T-cell (primary cell): ENCODE measurements at regions not wholly inside any gene's neighbourhood (a gene's known extent, or its start where the extent isn't known, plus 50 kb on each side); places are given as distances from the start of the nearest gene placed in this dataset.

ENCODE experiments used
- ATAC-seq, 4 experiments: fragments of 200-7000 bp in 3 of 4; fragments of 150-1000 bp in 1 of 4; cut with Tn5 transposase; replicated peaks in 1 of 4; 1 replicate in 3 of 4; 2 replicates in 1 of 4; pipeline ENCODE4 v1.10.0; 2021; ENCODE audit warnings: moderate library complexity in 3 of 4, mild to moderate bottlenecking in 2 of 4, moderate number of reproducible peaks in 1 of 4
- CTCF ChIA-PET, 2 donors: fragments of 300-600 bp; sonication (Branson Sonifier 250); formaldehyde crosslinking; loops; one replicate each; lab custom pipeline; 2022; ENCODE audit warnings: antibody characterized with exemption in 2 of 2; lab: Charles Lee
- POLR2A ChIA-PET, 2 donors: fragments of 300-600 bp; sonication (Branson Sonifier 250); formaldehyde crosslinking; loops; one replicate each; lab custom pipeline; 2022; ENCODE audit warnings: antibody characterized with exemption in 2 of 2; lab: Charles Lee
- DNase-seq, 35 experiments: peaks; one replicate each; pipeline versions ENCODE4 v3.0.0 to v3.0.0-alpha.2; 2013 to 2023
- H3K27ac ChIP-seq: one replicate; pipeline ENCODE4 v1.5.1; 2013; ENCODE audit warnings: low read length
- H3K27me3 ChIP-seq, 2 experiments: replicated peaks in 1 of 2; 1 replicate in 1 of 2; 2 replicates in 1 of 2; pipeline versions ENCODE4 v1.6.1 to v1.7.0; 2013; ENCODE audit warnings: low read length in 1 of 2, mixed read lengths in 1 of 2; ENCODE audit not compliant: control insufficient read depth in 2 of 2, insufficient read depth in 2 of 2; ENCODE audit errors: extremely low read depth in 1 of 2
- H3K36me3 ChIP-seq, 2 donors: 1 replicate in 1 of 2; 2 replicates in 1 of 2; pipeline versions ENCODE4 v1.6.1 to v1.7.0; 2013; ENCODE audit warnings: low read length in 1 of 2; ENCODE audit not compliant: control insufficient read depth in 2 of 2, insufficient read depth in 1 of 2; ENCODE audit errors: extremely low read depth in 1 of 2
- H3K4me1 ChIP-seq, 2 experiments: 1 replicate in 1 of 2; 2 replicates in 1 of 2; pipeline versions ENCODE4 v1.6.1 to v1.7.0; 2013; ENCODE audit warnings: low read length in 2 of 2, mixed read lengths in 1 of 2; ENCODE audit not compliant: insufficient read depth in 2 of 2, control insufficient read depth in 1 of 2; ENCODE audit errors: extremely low read depth in 1 of 2
- H3K4me3 ChIP-seq, 2 donors: 1 replicate in 1 of 2; 2 replicates in 1 of 2; pipeline versions ENCODE4 v1.5.1 to v1.7.0; 2013; ENCODE audit warnings: mild to moderate bottlenecking in 2 of 2, low read length in 1 of 2, moderate library complexity in 1 of 2; ENCODE audit not compliant: control insufficient read depth in 1 of 2; ENCODE audit errors: extremely low read depth in 1 of 2
- H3K9me3 ChIP-seq: 2 replicates; pipeline ENCODE4 v1.7.0; 2013
- H3K27ac Mint-ChIP-seq, 2 donors: one replicate each; pipeline ENCODE4 v1.8.0; 2020 to 2021; ENCODE audit warnings: mild to moderate bottlenecking in 2 of 2, mixed read lengths in 2 of 2
- H3K27me3 Mint-ChIP-seq, 2 donors: one replicate each; pipeline ENCODE4 v1.8.0; 2021 to 2022; ENCODE audit warnings: mixed read lengths in 2 of 2
- H3K36me3 Mint-ChIP-seq: one replicate; pipeline ENCODE4 v1.8.0; 2021; ENCODE audit warnings: mixed read lengths
- H3K4me1 Mint-ChIP-seq, 3 donors: one replicate each; pipeline ENCODE4 v1.8.0; 2020 to 2022; ENCODE audit warnings: mixed read lengths in 3 of 3, mild to moderate bottlenecking in 1 of 3
- H3K4me3 Mint-ChIP-seq, 3 donors: one replicate each; pipeline ENCODE4 v1.8.0; 2020 to 2022; ENCODE audit warnings: mild to moderate bottlenecking in 3 of 3, mixed read lengths in 3 of 3, moderate library complexity in 3 of 3
- H3K9me3 Mint-ChIP-seq, 3 donors: one replicate each; pipeline ENCODE4 v1.8.0; 2020 to 2022; ENCODE audit warnings: mixed read lengths in 3 of 3
- WGBS: methylation state at CpG from one replicate; pipeline ENCODE4 v1.1.5; 2013; ENCODE audit warnings: missing lambda C conversion rate; ENCODE audit not compliant: insufficient coverage; 5-methylcytosine and 5-hydroxymethylcytosine counted together

DNA sequence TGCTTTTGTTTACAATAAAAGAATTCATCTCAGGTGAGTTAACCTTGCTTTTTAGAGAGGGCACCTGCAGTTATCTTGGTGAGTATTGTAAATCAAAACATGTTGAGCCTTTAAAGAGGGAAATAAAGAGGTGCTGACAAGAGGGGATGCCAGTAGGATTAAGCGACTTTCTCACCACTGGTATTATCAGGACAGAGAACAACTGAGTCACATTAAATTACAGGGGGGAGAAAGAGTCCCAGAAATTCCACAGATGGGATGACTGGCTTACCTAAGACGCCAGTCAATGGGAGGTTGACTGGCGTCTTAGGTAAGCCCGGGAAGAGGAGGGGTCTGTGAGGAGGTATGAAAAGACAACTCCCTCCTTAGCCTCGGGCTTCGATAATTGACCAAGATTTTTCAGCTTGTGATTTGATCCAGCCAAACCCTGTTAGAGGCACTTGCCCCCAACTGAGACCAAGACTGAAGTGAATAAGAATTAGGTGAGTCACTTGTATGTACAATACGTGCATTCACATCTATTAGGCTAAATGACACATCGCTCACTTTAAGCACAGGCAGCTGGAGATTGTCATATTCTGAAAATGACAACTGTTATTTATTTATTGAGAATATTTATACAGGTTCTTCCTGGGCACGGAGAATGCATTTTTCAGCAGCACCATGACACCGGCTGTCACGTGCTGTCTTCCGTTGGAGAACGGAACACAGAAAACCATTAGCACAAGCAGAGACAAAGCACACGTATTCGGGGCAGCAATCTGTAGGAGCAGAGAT, 117.6 kb downstream of the SEM1 start:
- CTCF ChIA-PET, result no interaction called here
- Mint-ChIP-seq H3K36me3 (no peaks in the 10 kb centered on the region), H3K9me3 (no peaks in the 10 kb centered on the region)

DNA sequence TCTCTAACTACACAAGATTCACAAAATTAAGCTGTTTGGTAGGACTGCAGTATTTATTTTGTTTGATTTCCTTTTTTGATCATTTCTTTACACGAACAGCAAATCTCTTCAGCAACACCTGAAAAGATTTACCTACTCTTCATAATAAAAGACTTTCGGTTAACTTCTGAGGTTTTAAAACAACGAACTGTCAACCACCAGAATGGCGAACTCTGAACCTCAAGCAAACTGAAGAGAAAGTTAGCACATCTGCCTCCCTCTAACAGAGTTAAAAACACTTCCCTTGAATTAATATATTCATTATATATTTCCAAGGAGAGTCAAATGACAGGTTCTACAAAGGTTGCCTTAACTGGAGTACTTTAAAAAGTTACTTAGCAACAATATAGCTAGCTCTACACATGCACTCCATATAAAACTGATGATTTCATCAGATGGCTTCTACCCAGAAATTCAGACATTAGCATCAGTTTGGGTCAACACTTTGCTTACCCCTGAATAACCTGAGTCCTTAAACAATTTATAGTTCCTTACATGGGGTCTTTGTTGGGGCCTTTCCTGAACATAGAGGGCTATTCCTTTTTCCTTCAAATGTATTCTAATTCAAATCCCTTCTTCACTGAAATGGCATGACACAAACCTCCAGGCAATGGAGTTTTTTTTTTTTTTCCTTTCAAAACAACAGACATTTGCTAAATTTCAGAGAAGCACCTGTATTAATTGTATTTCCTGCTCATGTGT, 118.3 kb downstream of the SEM1 start:
- DNase-seq (no peak), ATAC-seq (no peak)
- Mint-ChIP-seq H3K4me1 (peaks cover 0 to 6% (median 3%) of the 10 kb centered on the region in 3 donors), H3K27ac (no peak overlapping the region), H3K4me3 (no peak overlapping the region), H3K9me3 (no peaks in the 10 kb centered on the region), H3K36me3 (no peaks in the 10 kb centered on the region), H3K27me3 (peaks cover 15 to 23% of the 10 kb centered on the region in 2 donors)
- no peaks in the 10 kb centered on the region for H3K36me3 ChIP-seq
- POLR2A ChIA-PET, result no interaction called here
- no CpG with 5 or more reads among the region's 4 CpGs for WGBS
- H3K4me1 ChIP-seq, result no peaks in the 10 kb centered on the region
- no peaks in the 10 kb centered on the region for H3K9me3 ChIP-seq
- no peak overlapping the region for H3K27ac ChIP-seq
- H3K27me3 ChIP-seq, result peaks cover 0 to 5% of the 10 kb centered on the region in 2 experiments
- CTCF ChIA-PET, result no interaction called here
- H3K4me3 ChIP-seq, result no peak overlapping the region

More for the DNA sequence above, 117.6 kb downstream of the SEM1 start:
- Histone ChIP-seq H3K27me3 (peaks cover 0 to 5% of the 10 kb centered on the region in 2 experiments), H3K36me3 (no peaks in the 10 kb centered on the region), H3K4me3 (no peak overlapping the region), H3K4me1 (no peaks in the 10 kb centered on the region), H3K27ac (no peak overlapping the region), H3K9me3 (no peaks in the 10 kb centered on the region)
- Mint-ChIP-seq H3K4me3 (no peak overlapping the region), H3K4me1 (peaks cover 0 to 6% (median 3%) of the 10 kb centered on the region in 3 donors), H3K27me3 (peaks cover 14 to 17% of the 10 kb centered on the region in 2 donors), H3K27ac (no peak overlapping the region)
- POLR2A ChIA-PET, result no interaction called here
- 71% methylated on average over 4 of the region's 15 CpGs for WGBS
- ATAC-seq, result no peak
- DNase-seq, result no peak

DNA sequence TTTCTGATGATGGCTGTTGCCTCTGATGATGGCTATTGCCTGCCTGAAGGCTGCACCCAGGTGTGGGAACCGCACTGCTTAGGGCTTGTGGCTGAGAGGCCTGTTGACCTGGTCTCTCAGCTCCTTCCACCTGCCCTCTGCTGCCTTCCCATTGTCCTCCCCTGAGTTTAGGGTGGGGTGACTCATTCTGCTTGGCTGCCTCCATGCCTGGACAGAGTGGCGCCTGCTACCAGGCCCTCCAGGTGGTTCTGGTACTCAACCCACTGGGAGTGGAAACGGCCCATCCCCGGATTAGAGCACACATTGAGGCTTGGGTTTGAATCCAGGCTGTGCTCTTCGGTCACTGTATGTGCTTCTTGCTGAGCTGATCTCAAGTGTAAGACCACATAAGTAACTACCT, 120.6 kb downstream of the SEM1 start:
- no peaks in the 10 kb centered on the region for H3K36me3 Mint-ChIP-seq
- no peak overlapping the region for H3K4me3 Mint-ChIP-seq
- H3K27me3 ChIP-seq, result peaks cover 0 to 5% of the 10 kb centered on the region in 2 experiments
- H3K36me3 ChIP-seq, result no peaks in the 10 kb centered on the region
- no peak overlapping the region for H3K27ac ChIP-seq
- DNase-seq, result no peak
- WGBS, result 94% methylated on average over 4 of the region's 5 CpGs
- H3K9me3 Mint-ChIP-seq, result peaks cover 0 to 4% (median 4%) of the 10 kb centered on the region in 3 donors
- H3K4me3 ChIP-seq, result no peak overlapping the region
- peaks cover 0 to 6% (median 3%) of the 10 kb centered on the region in 3 donors for H3K4me1 Mint-ChIP-seq
- no peaks in the 10 kb centered on the region for H3K9me3 ChIP-seq
- H3K27ac Mint-ChIP-seq, result no peak overlapping the region
- CTCF ChIA-PET, result no interaction called here
- H3K27me3 Mint-ChIP-seq, result peaks cover 14 to 27% of the 10 kb centered on the region in 2 donors
- no peak for ATAC-seq
- no peaks in the 10 kb centered on the region for H3K4me1 ChIP-seq
- POLR2A ChIA-PET, result no interaction called here

DNA sequence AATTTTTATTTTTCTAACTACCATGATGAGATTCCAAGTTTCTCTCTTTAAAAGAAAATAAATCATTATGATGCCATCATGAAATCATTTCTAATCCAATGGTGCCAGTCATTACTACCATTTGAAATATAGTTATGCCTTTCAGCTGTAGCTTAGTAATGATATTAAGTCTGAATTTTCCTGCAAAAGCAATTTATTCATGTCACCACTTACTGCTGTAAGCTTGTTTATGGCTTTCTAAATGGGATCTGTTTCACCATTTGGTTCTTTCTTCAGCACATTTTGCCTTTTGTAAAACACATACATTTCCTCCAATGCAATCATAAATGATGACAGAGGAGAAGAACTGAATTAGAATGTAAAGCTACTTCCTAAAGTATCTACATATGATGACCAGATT, 130.5 kb downstream of the SEM1 start:
- H3K36me3 ChIP-seq, result no peaks in the 10 kb centered on the region
- peaks cover 3% of the 10 kb centered on the region for H3K9me3 ChIP-seq
- H3K9me3 Mint-ChIP-seq, result peaks cover 2 to 12% (median 4%) of the 10 kb centered on the region in 3 donors
- H3K4me3 Mint-ChIP-seq, result no peak overlapping the region
- H3K4me1 ChIP-seq, result no peaks in the 10 kb centered on the region
- H3K27me3 ChIP-seq, result peaks cover 0 to 4% of the 10 kb centered on the region in 2 experiments
- no peak overlapping the region for H3K27ac Mint-ChIP-seq
- no peak for DNase-seq
- no peak overlapping the region for H3K4me3 ChIP-seq
- ChIA-PET CTCF (interaction anchor here in 1 of 2 donors (0.5 kb wide), 1 partner anchor 503 kb away, joined by 8 read pairs; no protein-coding TSS in a partner anchor), POLR2A (no interaction called here)
- H3K4me1 Mint-ChIP-seq, result no peaks in the 10 kb centered on the region
- H3K36me3 Mint-ChIP-seq, result no peaks in the 10 kb centered on the region
- H3K27me3 Mint-ChIP-seq, result peaks cover 2 to 4% of the 10 kb centered on the region in 2 donors
- ATAC-seq, result no peak
- H3K27ac ChIP-seq, result no peak overlapping the region

DNA sequence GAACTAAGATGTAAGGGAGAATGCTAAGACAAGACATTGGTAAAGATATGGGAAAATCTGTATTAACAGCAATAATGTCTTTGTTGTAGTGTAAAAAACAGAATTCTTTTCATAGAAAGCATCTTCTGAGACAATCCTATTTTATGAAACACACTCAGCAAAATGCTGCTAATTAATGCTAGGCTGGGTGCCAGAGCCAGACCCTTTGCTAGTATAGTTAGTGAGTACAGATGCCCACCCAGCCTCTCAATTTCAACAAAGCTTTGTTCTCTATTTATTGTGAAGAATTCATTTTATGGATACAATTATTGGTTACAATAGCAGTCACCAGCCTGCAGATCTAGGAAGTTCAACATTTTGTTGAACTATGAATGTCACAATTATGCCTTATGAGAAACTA, 131.0 kb downstream of the SEM1 start:
- H3K36me3 ChIP-seq, result no peaks in the 10 kb centered on the region
- Mint-ChIP-seq H3K36me3 (no peaks in the 10 kb centered on the region), H3K27ac (no peak overlapping the region), H3K9me3 (peaks cover 2 to 12% (median 4%) of the 10 kb centered on the region in 3 donors), H3K4me1 (no peaks in the 10 kb centered on the region), H3K27me3 (peaks cover 3 to 4% of the 10 kb centered on the region in 2 donors), H3K4me3 (no peak overlapping the region)
- ChIA-PET POLR2A (no interaction called here), CTCF (no interaction called here)
- no peaks in the 10 kb centered on the region for H3K4me1 ChIP-seq
- no peak for ATAC-seq
- H3K4me3 ChIP-seq, result no peak overlapping the region
- peaks cover 0 to 4% of the 10 kb centered on the region in 2 experiments for H3K27me3 ChIP-seq
- H3K27ac ChIP-seq, result no peak overlapping the region
- peaks cover 3% of the 10 kb centered on the region for H3K9me3 ChIP-seq
- DNase-seq, result no peak

DNA sequence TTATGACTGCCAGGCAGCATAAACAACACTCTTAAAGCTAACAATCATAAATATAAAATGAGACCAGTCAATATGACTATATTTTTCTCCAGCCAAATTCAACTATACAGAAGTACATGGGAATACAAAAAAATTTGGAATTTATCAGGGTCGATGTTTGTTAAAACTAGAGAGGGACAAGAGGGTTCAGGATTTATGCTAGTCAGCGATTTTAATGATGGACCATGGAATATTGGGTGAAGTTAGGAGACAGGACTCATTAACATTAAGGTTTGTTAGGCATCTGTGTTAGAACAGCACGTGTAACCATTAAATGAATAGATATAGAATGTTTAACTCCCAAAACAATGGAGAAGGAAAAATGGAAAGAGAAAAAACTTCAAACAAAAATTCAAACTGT, 146.2 kb downstream of the SEM1 start:
- no peak for ATAC-seq
- no peak overlapping the region for H3K27ac ChIP-seq
- ChIA-PET POLR2A (no interaction called here), CTCF (no interaction called here)
- H3K4me1 ChIP-seq, result no peaks in the 10 kb centered on the region
- no peaks in the 10 kb centered on the region for H3K36me3 ChIP-seq
- no peak overlapping the region for H3K4me3 ChIP-seq
- peaks cover 0 to 7% of the 10 kb centered on the region in 2 donors for H3K27me3 Mint-ChIP-seq
- no peaks in the 10 kb centered on the region for H3K9me3 ChIP-seq
- H3K36me3 Mint-ChIP-seq, result no peaks in the 10 kb centered on the region
- DNase-seq, result no peak
- peaks cover 0 to 2% (median 0%) of the 10 kb centered on the region in 3 donors for H3K9me3 Mint-ChIP-seq
- no peaks in the 10 kb centered on the region for H3K4me1 Mint-ChIP-seq
- no peaks in the 10 kb centered on the region for H3K27me3 ChIP-seq
- H3K4me3 Mint-ChIP-seq, result no peak overlapping the region
- no peak overlapping the region for H3K27ac Mint-ChIP-seq
- WGBS, result no CpG with 5 or more reads among the region's 3 CpGs
